ENCODE measurements at regions not wholly inside any gene's neighbourhood (a gene's known extent, or its start where the extent isn't known, plus 50 kb on each side); places are given as distances from the start of the nearest gene placed in this dataset.

- no peak for DNase-seq
These were observed 135.8 kb downstream of the PLCE1 start for GRCh38 chr10:94129393-94130130.

GRCh38 chr10:94131885-94132284, 138.2 kb downstream of the PLCE1 start:
- DNase-seq = no peak

DNA sequence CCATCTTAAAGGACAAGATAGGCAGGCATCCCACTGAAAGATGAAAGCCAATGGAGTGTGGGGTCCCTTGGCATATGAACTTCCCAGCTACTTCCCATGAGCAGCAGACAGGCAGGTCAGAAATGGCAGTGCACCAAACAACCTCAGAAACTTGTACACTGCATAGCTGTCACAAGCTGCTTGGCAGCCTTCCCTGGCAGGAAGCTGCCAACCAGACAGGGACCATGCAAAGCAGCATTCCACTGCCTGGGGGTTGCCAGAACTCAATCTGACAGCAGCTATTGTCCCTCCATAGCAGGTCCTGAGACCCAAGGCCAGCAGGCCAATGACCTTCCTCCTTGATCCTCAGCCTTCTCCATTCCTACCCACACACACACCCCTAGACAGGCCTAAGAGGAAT, 139.5 kb downstream of the PLCE1 start:
- no peak for DNase-seq

- no peak for DNase-seq
These were observed 144.0 kb downstream of the PLCE1 start for GRCh38 chr10:94137747-94138146.

DNA sequence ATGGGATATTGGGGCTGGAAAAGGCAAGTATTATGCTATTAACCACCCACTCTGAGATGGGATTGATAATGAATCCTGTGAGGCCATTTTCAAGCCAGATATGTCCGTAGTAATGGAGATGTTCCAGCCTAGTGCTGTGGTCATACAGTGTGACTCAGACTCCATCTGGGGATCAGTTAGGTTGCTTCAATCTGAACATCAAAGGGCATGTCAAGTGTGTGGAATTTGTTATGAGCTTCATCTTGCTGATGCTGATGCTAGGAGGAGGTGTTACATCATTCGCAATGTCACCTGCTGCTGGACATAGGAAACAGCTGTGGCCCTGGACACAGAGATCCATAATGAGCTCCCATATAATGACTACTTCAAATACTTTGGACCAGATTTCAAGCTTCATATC, 144.7 kb downstream of the PLCE1 start:
- peak; percentile 37 for DNase-seq

DNA sequence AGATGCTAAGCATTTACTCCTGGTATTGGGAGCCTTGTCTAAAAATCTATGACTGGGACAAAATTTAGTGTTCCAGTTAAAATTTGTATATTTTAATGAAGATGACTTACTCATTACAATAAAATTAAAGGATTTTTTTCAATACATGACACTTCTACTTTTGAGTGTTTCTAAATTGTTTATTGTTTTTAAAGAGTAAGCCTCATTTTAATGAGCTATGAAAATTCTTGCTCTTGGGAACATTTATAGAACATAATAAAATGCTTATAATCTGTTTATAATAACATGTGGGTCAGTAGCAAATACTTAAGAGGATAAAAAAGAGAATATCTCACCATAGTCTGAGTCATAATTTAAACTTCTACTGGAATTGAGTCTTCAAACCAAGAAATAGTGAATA, 149.5 kb downstream of the PLCE1 start:
- no peak for DNase-seq

DNA sequence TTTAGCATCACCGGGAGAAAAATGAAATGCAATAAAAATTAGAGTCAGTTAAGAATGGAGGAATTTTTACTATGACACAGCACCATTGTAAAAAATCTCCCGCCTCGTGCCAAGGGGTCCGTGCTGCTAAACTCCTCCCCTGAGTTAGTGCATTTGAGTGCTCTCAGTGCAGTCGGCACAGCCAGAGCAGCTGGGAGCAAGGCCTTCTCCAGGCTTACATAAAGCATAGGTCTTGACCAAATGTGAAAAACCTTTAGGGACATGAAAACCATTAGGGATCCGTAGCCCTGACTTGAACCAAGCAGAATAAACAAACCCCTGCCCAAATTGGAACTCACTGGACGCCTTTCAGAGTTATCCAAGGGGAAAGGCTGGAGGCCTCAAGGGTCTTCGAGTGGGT, 152.6 kb downstream of the PLCE1 start:
- no peak for DNase-seq

DNA sequence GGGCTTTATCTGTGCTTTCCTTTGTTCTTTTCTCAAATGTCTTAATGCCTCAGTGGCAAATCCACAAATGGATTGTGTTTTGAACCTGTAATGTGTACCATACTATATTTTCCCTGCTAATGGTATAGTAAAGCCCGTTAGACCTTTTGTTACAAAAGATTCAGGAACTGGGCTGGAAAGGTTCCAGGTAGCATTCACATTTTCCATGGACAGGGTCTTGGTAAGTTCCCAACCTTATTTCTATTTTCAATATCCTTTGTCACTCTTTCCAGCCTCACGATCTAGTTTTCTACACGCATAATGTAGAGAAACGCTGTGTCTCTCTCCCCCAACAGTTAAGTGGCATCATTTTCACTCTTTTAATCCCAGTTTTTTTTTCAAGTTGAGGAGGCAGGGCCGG, 153.0 kb downstream of the PLCE1 start:
- no peak for DNase-seq

DNA sequence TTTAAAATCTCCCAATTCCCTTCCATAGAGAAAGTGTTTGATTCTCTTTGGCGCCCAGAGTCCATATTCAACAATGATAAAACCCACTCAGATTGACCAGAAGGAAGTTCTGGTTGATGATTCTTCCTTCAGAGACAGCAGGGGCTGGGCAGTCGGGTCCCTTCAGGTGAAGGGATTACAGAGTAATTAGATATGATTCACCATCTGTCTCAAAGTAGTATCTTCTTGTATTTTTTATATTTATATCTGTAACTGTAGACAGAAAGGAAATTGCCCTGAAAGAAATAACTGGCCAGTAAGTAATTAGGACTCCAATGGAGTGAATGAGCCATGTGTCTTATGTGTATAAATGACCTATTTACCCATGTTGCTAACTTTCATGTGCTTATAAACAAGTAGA, 156.0 kb downstream of the PLCE1 start:
- DNase-seq = no peak

GRCh38 chr10:94150541-94151184, 156.9 kb downstream of the PLCE1 start:
- no peak for DNase-seq

- no peak for DNase-seq
These were observed 162.1 kb downstream of the PLCE1 start for GRCh38 chr10:94155722-94156271.

- no peak for DNase-seq
These were observed 162.7 kb downstream of the PLCE1 start for GRCh38 chr10:94156453-94156852.

DNA sequence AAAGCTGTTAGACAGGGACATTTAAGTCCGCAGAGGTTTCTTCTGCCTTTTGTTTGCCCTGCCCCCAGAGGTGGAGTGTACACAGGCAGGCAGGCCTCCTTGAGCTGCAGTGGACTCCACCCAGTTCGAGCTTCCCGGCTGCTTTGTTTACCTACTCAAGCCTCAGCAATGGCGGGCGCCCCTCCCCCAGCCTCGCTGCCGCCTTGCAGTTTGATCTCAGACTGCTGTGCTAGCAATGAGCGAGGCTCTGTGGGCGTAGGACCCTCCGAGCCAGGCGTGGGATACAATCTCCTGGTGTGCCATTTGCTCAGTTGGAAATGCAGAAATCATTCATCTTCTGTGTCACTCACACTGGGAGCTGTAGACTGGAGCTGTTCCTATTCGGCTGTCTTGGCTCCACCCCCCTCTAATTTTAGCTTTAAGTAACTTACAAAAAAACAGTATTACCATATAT, 171.5 kb downstream of the PLCE1 start:
- DNase-seq = peak; percentile 74

DNA sequence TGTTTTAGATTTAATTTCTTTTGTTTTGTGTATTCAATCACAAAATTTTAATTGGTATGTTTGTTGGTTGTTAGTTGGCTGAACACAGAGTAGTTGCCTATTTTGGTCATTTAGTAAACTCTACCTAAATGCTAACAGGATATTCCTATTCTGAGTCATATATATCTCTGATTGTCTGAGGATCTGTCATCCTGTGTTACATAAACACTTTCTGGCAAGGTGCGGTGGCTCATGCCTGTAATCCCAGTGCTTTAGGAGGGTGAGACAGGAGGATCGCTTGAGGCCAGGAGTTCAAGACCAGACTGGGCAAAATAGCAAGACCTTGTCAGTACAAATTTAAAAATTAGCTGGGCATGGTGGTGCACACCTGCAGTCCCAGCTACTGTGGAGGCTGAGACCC, 178.6 kb downstream of the PLCE1 start:
- DNase-seq = no peak

DNA sequence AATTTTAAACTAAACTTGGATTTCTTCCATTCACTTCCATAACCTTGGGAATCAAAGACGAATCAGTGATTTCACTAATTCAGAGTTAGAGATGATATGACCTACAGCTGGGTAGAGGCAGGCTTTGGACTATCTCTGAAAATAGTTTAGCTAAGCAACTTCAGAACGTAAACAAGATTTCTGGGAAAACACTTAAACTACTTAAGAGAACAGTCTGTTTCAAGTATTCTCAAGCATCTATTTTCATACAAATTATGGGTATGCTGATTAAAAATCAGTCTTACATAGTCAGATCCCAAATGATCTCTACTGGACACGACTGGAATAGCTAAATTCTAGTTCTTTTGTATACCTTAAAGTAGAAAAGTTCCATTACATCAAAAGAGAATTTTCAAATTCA, 179.9 kb downstream of the PLCE1 start:
- no peak for DNase-seq

GRCh38 chr10:94174838-94175237, 181.1 kb downstream of the PLCE1 start:
- DNase-seq = no peak

GRCh38 chr10:94178475-94179253, 184.1 kb downstream of the NOC3L start:
- no peak for DNase-seq

DNA sequence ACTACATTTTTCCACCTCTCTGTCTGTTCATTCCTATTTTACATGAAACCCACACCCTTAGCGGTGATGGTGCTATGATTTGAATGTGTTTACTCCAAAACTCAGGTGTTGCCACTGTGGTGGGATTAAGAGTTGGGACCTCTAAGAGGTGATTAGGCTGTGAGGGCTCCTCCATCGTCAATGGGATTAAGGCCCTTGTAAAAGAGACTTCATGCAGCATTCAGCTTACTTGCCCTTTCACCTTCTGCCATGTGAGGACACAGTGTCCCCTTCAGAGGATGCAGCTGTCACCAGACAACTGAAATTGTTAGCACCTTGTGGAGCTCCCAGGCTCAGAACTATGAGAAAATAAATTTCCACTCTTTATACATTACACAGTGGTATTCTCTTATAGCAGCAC, 182.2 kb downstream of the NOC3L start:
- no peak for DNase-seq

DNA sequence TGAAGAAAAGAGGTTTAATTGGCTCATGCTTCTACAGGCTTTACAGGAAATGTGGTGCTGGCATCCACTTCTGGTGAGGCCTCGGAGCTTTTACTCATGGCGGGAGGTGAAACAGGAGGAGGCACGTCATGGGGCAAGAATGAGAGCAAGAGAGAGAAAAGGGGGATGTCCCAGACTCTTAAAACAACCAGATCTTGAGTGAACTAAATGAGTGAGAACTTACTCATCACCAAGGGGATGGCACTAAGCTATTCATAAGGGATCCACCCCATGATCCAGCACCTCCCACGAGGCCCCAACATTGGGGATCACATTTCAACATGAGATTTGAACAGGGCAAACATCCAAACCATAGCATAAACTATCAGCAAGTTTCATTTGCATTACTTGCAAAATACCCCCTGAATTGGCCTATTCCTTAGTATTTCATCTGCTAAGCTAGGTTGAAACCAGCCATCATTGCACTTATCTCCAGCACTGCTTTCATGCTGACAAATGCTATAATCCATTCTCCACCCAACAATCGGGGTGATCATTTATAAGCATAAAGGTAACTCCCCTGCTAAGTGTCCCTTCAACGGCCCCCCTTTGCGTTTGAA, 179.0 kb downstream of the NOC3L start:
- DNase-seq = no peak

DNA sequence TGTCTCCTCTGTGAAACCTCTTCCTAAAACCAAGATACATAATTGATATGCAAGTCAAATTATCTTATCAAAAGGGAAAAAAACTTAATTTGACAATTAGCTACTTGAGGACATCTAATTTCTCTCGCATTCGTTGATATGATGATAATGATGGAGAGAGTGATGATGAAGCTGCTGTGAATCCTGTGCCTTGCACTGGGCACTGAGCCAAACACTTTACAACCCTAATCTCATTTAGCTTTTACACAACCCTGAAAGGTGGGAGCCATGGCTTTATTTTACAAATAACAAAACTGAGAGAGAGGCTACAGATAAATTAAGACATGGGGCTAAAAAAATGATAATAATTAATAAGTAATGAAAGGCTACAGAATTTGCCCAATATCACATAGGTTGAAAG, 176.0 kb downstream of the NOC3L start:
- DNase-seq = no peak

DNA sequence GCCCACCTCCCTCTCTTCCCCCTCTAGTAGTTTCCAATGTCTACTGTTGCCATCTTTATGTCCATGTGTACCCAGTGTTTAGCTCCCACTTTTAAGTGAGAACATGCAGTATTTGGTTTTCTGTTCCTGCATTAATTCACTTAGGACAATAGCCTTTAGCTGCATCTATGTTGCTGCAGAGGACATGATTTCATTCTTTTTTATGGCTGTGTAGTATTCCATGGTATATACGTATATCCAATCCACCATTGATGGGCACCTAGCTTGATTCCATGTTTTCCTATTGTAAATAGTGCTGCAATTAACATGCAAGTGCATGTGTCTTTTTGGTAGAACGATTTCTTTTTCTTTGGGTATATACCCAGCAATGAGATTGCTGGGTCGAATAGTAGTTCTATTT, 170.4 kb downstream of the NOC3L start:
- DNase-seq = no peak

DNA sequence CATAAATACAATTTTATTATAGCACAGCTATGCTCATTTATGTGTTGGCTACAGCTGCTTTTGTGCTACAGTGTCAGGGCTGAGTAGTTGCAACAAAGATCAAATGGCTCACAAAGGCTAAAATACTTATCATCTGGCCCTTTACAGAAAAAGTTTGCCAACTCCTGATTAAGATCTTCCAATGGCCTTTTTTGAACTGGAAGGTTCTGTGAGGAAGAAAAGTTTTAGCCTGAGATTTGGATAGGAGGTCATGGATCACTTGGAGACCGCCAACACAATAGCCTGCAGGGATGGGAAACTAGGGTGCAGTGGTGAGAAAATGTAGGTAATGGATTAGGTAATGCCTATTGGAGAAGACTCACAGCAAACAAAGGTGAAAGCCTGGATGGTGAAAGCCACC, 169.8 kb downstream of the NOC3L start:
- no peak for DNase-seq

DNA sequence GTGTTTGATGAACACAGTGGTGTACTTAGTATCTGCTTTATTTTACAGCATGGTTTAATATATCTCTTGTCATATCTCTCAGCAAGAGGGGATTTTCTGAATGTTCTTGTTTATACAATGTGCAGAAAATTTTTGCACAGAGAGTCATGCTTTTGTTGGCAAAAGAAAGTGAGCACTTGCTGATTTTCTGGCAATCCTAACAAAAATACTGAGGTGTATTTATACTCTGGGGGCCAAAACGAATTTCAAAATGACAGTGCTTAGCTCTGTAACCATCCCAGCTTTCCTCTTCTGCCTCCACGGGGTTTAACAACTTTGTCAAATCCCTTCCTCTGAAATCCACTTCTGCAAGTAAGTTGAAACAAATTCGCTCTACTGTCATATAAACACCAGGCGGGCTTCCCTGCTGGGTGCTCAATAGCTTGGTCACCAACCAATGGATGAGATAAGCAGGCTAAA, 169.2 kb downstream of the NOC3L start:
- no peak for DNase-seq

Data from DMS53 (cell line).